NCI-H446 (cell line): ENCODE measurements at regions not wholly inside any gene's neighbourhood (a gene's known extent, or its start where the extent isn't known, plus 50 kb on each side); places are given as distances from the start of the nearest gene placed in this dataset.
"Not testable (repeated sequence)": the region's sequence is repeated elsewhere in the genome, so short reads cannot be mapped to it uniquely, and the experiment has no call there.

ENCODE experiments used
- DNase-seq, 2 experiments: peaks; one replicate each; lab custom pipeline; 2025; lab: John Stamatoyannopoulos, UW

- peak in 1 of 2 experiments; percentile 38 for DNase-seq
Observed at GRCh38 chr5:17365811-17366138, 132.3 kb upstream of the TAF11L2 start.

GRCh38 chr5:17367256-17367840, 130.7 kb upstream of the TAF11L2 start:
- DNase-seq: no peak

- DNase-seq: no peak
Observed at GRCh38 chr5:17370651-17371050, 127.4 kb upstream of the TAF11L2 start.

- DNase-seq: no peak
Observed at GRCh38 chr5:17373406-17373805, 124.6 kb upstream of the TAF11L2 start.

GRCh38 chr5:17373814-17374556, 124.0 kb upstream of the TAF11L2 start:
- DNase-seq: no peak

- no peak for DNase-seq
Observed at GRCh38 chr5:17374973-17375742, 122.9 kb upstream of the TAF11L2 start.

GRCh38 chr5:17375886-17376285, 122.1 kb upstream of the TAF11L2 start:
- not testable (repeated sequence) for DNase-seq

GRCh38 chr5:17378346-17378997, 119.6 kb upstream of the TAF11L2 start:
- no peak for DNase-seq

GRCh38 chr5:17379100-17379951, 118.7 kb upstream of the TAF11L2 start:
- peak in 1 of 2 experiments; percentile 64 for DNase-seq

- DNase-seq: peak in 1 of 2 experiments; percentile 42
Observed at GRCh38 chr5:17381932-17382331, 116.1 kb upstream of the TAF11L2 start.

- no peak for DNase-seq
Observed at GRCh38 chr5:17383526-17383925, 114.5 kb upstream of the TAF11L2 start.

GRCh38 chr5:17384181-17384580, 113.8 kb upstream of the TAF11L2 start:
- DNase-seq: no peak

GRCh38 chr5:17388717-17389116, 109.3 kb upstream of the TAF11L2 start:
- no peak for DNase-seq

- DNase-seq: no peak
Observed at GRCh38 chr5:17394086-17394485, 103.9 kb upstream of the TAF11L2 start.

- DNase-seq: no peak
Observed at GRCh38 chr5:17395106-17395880, 102.7 kb upstream of the TAF11L2 start.

GRCh38 chr5:17396247-17396646, 101.8 kb upstream of the TAF11L2 start:
- DNase-seq: no peak

GRCh38 chr5:17398431-17398830, 99.6 kb upstream of the TAF11L2 start:
- DNase-seq: peak in 1 of 2 experiments; percentile 41

GRCh38 chr5:17398866-17399835, 98.9 kb upstream of the TAF11L2 start:
- DNase-seq: no peak

- no peak for DNase-seq
Observed at GRCh38 chr5:17399931-17400330, 98.1 kb upstream of the TAF11L2 start.
